GM12878 (cell line): ENCODE measurements at regions not wholly inside any gene's neighbourhood (a gene's known extent, or its start where the extent isn't known, plus 50 kb on each side); places are given as distances from the start of the nearest gene placed in this dataset. TPM values are rescaled to one million over a fixed set of nuclear protein-coding genes. Genes with fewer than 3 reads are reported as not detected.

ENCODE experiments used
- ASH2L ChIP-seq: fragments of 300-600, 200-600 bp; sonication (generic); IDR thresholded peaks from 2 replicates; pipeline ENCODE4 v1.6.1; 2017; ENCODE audit warnings: low read depth, mild to moderate bottlenecking, borderline replicate concordance
- CBX5 ChIP-seq: sonication (generic); IDR thresholded peaks from 2 replicates; pipeline ENCODE4 v1.6.1; 2016; ENCODE audit warnings: low read depth, moderate library complexity, mild to moderate bottlenecking, inconsistent platforms
- ETV6 ChIP-seq, 2 experiments: fragments of 450-650 bp in 1 of 2; IDR thresholded peaks in 1 of 2; conservative IDR thresholded peaks in 1 of 2; 2 replicates each; pipeline ENCODE4 v1.6.1; 2014; ENCODE audit warnings: antibody characterized with exemption in 1 of 2, borderline replicate concordance in 1 of 2, low read depth in 1 of 2, mild to moderate bottlenecking in 1 of 2, moderate library complexity in 1 of 2
- FOS ChIP-seq: IDR thresholded peaks from 3 replicates; pipeline ENCODE4 v1.6.1; 2011; ENCODE audit warnings: borderline replicate concordance; ENCODE audit not compliant: insufficient read length; ENCODE audit errors: extremely low read depth
- FOXM1 ChIP-seq: IDR thresholded peaks from 2 replicates; pipeline ENCODE4 v1.6.1; 2012; ENCODE audit warnings: low read depth, mild to moderate bottlenecking, inconsistent platforms, low read length, moderate library complexity
- GABPA ChIP-seq: IDR thresholded peaks from 2 replicates; pipeline ENCODE4 v1.6.1; 2014; ENCODE audit warnings: antibody characterized with exemption, low read depth, mild to moderate bottlenecking, inconsistent platforms
- MEF2B ChIP-seq: fragments of 450-650 bp; IDR thresholded peaks from 2 replicates; pipeline ENCODE4 v1.6.1; 2018; ENCODE audit warnings: mild to moderate bottlenecking, moderate library complexity; ENCODE audit not compliant: partially characterized antibody, poor library complexity, severe bottlenecking
- MYC ChIP-seq: IDR thresholded peaks from 2 replicates; pipeline ENCODE4 v1.6.1; 2011; ENCODE audit warnings: mild to moderate bottlenecking, low read length, moderate library complexity, inconsistent platforms; ENCODE audit not compliant: insufficient read depth, insufficient replicate concordance, insufficient read length, severe bottlenecking
- POU2F2 ChIP-seq: IDR thresholded peaks from 3 replicates; pipeline ENCODE4 v1.6.1; 2011; ENCODE audit warnings: low read depth, mild to moderate bottlenecking, low read length, borderline replicate concordance
- SREBF1 ChIP-seq: IDR thresholded peaks from 2 replicates; pipeline ENCODE4 v1.6.1; 2012; ENCODE audit warnings: mild to moderate bottlenecking, low read length
- SREBF2 ChIP-seq: IDR thresholded peaks from 2 replicates; pipeline ENCODE4 v1.6.1; 2012; ENCODE audit warnings: mild to moderate bottlenecking, low read length
- ZNF217 ChIP-seq: fragments of 450-650 bp; IDR thresholded peaks from 2 replicates; pipeline ENCODE4 v1.6.1; 2017; ENCODE audit warnings: antibody characterized with exemption, mild to moderate bottlenecking
- small RNA-seq: library from RNA; depleted of rRNA; stranded (forward); fragments of <200 nt; gene quantifications from one replicate; pipeline ENCODE3, GENCODE V24; 2014
- TF ChIP-seq, protein P1 (sequence below): fragments of 450-650 bp; IDR thresholded peaks from 2 replicates; pipeline ENCODE4 v1.6.1; 2017; ENCODE audit warnings: low read depth, mild to moderate bottlenecking, moderate library complexity
- TF ChIP-seq, protein P2 (sequence below): fragments of 450-650 bp; IDR thresholded peaks from 2 replicates; pipeline ENCODE4 v1.6.1; 2017; ENCODE audit warnings: antibody characterized with exemption, mild to moderate bottlenecking, moderate library complexity

DNA sequence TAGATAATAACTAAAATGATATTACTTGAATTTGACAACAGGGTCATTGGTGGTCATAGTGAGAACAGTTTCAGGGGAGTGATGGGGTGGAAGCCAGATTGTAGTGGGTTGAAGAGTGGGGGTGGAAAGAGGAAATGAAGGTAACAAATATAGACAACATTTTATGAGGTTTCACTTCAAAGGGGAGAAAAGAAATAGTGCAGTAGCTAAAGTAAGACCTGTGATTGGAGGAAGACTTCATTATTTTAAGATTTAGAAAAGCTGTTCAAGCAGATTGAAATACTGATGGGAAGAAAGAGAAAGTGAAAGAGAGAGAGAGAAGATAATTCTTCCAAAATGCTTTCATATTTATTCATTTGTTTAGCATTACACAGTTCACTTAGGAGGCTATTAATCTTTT lies 52.0 kb upstream of the KCNA3 start (continued):
- TF ChIP-seq, protein P1, sequence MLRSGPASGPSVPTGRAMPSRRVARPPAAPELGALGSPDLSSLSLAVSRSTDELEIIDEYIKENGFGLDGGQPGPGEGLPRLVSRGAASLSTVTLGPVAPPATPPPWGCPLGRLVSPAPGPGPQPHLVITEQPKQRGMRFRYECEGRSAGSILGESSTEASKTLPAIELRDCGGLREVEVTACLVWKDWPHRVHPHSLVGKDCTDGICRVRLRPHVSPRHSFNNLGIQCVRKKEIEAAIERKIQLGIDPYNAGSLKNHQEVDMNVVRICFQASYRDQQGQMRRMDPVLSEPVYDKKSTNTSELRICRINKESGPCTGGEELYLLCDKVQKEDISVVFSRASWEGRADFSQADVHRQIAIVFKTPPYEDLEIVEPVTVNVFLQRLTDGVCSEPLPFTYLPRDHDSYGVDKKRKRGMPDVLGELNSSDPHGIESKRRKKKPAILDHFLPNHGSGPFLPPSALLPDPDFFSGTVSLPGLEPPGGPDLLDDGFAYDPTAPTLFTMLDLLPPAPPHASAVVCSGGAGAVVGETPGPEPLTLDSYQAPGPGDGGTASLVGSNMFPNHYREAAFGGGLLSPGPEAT, result peak; percentile 36; the same call in 1 of the 2 replicates
- TF ChIP-seq MYC (no peak), ZNF217 (no peak), MEF2B (peak; percentile 48), ETV6 (conservative IDR thresholded peaks at IDR 0.05 in 1 of 2, IDR thresholded peaks at IDR 0.05 in 1 of 2; ENCODE audit: borderline replicate concordance in 1 of 2, low read depth in 1 of 2) (peak in 1 of 2 experiments; percentile 77; a peak in 1 of 4 replicates), GABPA (no peak), ASH2L (no peak), FOS (no peak), SREBF1 (no peak), POU2F2 (no peak), SREBF2 (no peak), FOXM1 (peak; percentile 51; the same call in 1 of the 2 replicates), CBX5 (no peak)
- TF ChIP-seq, protein P2, sequence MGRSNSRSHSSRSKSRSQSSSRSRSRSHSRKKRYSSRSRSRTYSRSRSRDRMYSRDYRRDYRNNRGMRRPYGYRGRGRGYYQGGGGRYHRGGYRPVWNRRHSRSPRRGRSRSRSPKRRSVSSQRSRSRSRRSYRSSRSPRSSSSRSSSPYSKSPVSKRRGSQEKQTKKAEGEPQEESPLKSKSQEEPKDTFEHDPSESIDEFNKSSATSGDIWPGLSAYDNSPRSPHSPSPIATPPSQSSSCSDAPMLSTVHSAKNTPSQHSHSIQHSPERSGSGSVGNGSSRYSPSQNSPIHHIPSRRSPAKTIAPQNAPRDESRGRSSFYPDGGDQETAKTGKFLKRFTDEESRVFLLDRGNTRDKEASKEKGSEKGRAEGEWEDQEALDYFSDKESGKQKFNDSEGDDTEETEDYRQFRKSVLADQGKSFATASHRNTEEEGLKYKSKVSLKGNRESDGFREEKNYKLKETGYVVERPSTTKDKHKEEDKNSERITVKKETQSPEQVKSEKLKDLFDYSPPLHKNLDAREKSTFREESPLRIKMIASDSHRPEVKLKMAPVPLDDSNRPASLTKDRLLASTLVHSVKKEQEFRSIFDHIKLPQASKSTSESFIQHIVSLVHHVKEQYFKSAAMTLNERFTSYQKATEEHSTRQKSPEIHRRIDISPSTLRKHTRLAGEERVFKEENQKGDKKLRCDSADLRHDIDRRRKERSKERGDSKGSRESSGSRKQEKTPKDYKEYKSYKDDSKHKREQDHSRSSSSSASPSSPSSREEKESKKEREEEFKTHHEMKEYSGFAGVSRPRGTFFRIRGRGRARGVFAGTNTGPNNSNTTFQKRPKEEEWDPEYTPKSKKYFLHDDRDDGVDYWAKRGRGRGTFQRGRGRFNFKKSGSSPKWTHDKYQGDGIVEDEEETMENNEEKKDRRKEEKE, result no peak

Small RNAs in the stretch of these regions (small RNA-seq; reads per million reads assigned to genes)
- gene RF00019, result not detected
